ENCODE measurements at regions not wholly inside any gene's neighbourhood (a gene's known extent, or its start where the extent isn't known, plus 50 kb on each side); places are given as distances from the start of the nearest gene placed in this dataset.
"Not testable (repeated sequence)": the region's sequence is repeated elsewhere in the genome, so short reads cannot be mapped to it uniquely, and the experiment has no call there.

DNA sequence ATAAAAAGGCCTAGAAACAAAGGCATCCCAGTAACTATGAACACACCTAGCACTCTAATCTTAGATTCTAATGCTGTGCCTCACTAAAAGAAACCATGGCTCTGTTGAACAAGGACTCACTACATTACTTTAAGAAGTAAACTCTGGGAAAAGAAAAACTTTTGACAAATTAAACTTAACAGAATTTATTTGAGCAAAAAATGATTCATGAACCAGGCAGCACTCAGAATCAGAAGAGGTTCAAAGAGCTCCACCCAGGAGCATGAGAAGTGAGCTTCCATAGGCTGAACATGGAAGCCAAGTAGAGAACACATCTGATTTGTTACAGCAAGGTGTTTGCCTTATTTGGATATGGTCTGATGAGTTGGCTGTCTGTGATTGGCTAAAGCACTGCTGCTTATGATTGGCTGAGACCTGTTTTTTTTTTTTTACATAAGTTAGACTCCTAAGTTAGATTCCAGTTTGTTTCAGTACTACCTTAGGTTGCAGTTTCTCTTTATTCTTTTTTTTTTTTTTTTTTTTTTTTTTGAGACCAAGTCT is 343.6 kb upstream of the SASH1 start:
- DNase-seq, result no peak

DNA sequence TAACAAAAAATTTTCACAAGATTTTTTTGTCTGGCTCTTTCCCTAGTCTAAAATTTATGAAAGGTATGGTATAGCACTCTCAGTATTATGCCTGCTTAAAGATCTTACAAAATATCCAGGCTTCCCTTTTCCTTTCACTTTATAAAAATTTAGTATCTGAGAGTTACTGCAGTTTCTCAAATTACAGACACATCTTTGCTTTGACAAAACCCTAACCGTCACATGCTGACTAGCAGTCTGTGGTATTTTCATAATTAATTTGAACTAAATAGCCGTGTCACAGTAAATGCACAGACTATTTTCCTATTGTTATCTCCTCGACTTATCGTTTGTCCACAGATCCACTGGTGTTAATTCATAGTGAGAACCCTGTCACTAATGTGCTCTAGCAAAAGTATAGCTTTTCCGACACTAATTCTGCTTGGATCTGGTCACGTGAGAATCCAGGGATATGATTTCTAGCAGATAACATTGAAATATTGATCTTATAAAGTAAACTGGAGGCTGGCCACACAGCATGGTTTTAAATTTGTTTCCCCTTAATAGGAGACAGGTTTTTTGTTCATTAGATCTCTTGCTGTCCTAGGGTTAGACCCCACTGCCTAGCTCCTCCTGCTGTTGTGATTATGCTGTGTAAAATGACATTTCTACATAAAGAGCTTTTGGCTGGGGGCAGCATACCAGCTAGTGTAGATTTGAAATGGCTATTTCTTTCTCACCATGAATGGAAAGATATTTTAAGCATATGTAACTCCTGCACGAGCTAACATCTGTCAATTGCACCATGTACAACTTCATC is 340.6 kb upstream of the SASH1 start:
- DNase-seq, result no peak

DNA sequence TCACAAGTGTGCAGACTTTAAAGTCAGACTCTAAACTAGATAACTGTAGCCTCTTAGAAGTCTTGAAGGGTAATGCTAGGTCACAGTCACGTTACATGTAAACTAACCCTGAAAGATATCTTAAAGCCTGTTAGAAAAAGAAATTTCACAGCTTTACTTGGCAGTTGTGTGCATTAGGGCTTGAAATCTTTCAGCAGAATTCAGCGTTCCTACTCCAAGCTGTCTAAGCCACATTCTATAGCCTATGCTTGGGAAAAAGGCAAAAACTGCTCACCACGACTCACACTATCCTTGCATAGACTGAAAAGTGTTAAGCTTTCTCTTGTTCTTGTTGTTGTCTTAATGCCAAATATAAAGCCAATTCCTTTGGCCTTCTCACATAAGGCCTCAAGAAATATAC is 338.0 kb upstream of the SASH1 start:
- DNase-seq, result no peak

DNA sequence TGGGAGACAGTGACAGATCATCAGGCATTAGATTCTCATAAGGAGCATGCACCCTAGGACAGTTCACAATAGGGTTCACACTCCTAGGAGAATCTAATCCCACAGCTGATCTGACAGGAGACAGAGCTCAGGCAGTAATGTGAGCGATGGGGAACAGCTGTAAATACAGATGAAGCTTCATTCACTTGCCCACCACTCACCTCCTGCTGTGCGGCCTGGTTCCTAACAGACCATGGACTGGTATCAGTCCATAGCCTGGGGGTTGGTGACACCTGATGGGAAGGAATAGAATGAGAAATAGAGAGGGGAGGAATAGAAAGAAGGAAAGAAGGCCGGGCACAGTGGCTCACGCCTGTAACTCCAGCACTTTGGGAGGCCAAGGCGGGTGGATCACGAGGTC is 336.8 kb upstream of the SASH1 start:
- no peak for DNase-seq

DNA sequence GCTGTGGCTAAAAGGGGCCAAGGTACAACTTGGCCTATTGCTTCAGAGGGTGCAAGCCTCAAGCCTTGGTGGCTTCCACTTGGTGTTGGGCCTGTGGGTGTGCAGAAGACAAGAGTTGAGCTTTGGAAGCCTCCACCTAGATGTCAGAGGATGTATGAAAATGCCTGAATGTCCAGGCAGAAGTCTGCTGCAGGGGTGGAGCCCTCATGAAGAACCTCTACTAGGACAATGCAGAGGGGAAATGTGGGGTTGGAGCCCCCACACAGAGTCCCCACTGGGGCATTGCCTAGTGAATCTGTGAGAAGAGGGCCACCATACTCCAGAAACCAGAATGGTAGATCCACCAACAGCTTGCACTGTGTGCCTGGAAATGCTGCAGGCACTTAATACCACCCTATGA is 332.1 kb upstream of the SASH1 start:
- not testable (repeated sequence) for DNase-seq

DNA sequence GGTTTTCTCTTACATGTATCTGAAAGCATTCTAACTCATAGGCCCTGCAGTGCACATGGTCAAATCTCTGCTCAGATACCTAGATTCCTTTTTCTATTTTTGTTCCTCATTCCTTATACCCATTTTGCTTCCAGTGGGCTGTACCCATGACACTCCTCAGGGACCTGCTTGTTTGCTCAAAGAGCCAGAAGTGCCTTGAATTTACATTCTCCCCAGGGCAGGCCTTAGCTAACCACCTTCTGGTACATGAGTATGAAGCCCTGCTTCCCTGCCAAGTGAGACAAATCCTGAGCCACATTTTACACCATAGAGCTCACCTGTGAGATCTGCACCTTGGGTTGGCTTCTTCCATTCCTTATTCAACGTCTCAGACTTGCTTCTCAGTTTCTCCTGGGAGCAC is 326.6 kb upstream of the SASH1 start:
- no peak for DNase-seq

DNA sequence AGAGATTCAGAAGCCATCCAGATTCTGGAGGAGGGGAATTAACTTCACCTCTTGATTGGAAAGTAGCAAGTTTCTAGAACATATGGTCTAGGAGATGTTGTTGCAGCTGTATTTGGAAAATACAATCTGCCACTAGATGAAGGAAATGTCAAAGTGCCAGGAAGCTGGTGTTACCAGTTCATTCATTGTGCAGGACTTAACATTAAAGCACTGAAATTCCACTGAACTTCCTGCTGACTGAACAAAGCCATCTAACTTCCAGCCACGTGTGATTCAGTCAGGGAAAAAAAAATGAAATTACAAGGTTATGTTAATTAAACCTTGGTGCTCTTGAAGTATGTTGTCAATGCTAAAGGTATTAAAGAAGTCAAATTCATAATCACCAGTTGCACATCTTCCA is 321.5 kb upstream of the SASH1 start:
- no peak for DNase-seq

DNA sequence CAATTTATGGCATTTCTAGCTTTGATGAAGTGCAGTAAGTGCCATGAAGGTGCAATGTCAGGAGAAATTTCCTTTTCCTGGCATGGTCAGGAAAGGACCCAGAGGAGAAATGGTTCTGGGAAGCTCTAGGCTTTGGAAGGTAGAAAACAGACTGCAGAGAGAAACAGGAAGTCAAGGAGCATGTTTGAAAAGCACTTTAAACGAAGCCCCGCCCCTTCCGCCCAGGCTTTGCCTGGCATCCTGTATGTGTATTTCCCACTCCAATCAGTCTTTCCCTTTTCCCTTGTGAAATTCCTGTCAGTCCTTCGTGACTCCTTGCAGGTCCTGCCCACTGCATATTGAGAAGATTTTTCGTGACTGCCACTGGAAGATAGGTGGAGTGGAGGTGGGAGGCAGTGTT is 320.9 kb upstream of the SASH1 start:
- DNase-seq, result no peak

DNA sequence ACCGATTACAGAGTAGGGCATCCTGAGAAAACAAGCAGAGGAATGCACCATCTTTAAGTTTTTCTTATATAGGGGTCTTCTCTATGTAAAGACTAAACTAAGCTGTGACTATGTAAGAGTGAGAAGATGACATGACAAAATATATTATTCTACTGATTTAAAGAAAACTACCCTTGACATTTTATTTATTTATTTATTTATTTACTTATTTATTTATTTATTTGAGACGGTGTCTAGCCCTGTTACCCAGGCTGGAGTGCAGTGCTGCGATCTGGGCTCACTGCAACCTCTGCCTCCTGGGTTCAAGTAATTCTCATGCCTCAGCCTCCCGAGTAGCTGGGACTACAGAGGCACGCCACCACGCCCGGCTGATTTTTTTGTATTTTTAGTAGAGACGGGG is 320.4 kb upstream of the SASH1 start:
- not testable (repeated sequence) for DNase-seq

DNA sequence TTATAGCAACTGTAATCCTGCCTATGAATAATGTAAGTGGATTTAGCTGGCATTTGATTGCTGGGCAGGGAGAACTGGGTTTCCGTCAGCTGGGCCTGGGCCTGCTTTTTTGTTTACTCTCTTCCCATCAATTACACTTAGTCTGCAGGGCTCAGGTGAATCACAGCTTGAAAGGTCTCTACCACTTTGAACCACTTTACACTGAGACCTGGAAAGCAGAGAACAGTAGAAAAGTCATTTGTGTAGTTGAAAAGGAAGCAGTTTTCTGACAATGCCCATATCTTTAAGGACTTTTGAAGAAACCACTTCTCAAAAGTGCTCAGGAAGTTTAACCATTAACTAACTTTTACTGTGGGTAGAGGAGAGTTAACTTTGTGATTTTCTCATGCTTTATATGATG is 315.4 kb upstream of the SASH1 start:
- DNase-seq, result peak; percentile 14

DNA sequence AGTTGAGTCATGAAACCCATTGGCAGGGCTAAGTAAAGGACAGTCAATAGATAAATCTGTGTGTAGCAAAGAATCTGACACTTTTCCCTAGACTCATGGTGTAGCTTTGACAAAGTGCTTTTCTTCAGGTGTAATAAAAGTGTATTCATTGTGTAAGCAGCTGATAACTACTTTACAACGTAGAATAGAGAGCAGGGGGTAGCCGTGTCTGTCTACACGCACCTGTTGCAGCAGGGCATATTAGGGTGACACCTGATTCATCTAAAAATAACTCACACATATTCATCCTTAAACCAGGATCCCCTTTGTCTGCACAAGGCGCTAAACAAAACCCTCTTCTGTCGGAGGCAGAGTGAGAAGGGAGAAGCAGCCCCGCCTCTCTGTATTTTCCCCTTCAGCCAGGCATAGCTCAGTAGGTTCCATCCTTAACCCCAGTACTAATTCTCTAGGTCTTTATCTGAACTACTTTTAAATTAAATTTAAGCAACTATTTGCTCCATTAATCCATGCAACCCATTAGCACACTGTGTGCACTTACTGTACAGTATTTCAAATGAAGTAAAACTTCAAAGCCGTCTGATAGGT is 306.7 kb upstream of the SASH1 start:
- no peak for DNase-seq

DNA sequence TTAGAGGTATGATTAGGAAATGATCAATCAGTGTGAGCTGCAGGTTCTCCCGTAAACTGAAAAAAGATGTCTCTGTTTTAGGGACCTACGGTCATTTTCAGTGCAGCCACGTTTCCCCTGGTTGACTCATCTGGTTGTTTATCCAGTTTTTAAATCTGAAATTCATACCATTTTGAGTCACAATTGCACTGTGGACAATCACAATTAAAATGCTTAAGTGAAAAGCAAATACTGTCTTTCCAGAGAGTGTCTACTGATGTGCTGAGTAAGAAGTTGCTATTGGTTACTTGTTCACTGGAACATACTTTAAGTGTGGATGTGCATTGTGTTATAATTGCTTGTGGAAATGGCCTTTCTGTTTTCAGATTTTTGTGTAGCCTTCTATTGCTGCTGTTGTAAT is 305.1 kb upstream of the SASH1 start:
- DNase-seq, result no peak

DNA sequence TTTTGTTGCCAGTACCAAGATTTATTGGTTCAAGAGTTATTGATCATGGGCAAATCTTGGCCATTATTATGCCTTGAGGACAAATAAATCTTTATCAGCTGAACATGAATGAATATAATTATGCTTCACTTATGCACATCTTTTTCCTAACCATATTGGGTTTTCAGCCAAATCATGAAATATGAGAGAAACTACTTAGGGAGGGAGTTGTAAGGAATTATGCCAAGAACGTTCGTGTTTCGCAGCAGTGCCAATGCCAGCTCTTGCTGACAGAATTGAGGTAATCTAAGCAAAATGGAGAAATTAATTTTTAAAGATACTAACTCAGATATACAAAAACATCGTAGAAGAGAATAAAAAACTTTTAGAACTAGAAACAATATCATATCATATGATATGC is 301.1 kb upstream of the SASH1 start:
- no peak for DNase-seq

DNA sequence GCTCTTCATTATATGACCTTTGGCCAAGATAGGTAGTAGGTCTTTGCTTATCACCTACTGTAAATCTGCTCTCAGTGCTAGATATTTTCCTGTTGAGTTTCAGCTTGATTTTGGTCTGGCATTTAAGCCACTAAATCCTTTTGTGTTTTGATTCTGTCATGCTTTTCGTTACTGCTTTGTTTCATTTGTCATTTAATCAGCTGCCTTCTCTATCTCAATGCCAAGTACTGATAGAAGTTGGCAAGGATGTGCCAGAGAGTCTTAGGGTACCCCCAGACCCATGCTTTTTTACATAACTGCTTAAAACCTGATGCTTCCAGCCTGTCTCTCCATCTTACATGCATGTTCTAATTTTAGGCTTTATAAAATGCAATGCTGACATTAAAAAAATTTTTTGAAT is 300.1 kb upstream of the SASH1 start:
- DNase-seq, result no peak

DNA sequence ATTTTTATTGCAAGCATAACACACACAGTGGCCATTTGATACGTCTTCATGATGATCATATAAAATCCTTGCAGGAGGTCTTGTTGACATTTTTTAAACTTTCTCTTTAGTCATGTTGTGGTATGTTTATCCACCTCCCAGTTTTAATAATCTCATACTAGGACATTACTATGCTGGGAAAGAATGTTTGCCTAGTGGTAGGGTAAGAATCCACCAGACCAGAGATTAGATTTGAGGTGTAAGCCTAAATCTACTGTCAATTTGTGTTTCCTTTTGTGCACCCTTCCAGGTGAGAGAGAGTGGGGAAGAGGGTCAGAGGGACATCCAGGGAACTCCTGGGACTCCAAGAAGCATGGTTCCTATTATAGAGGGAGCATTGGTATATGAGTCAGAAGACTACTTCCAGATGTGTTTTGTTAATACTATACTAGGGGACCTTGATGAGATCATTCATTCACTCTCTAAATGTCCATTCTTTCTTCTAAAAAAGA is 298.3 kb upstream of the SASH1 start:
- no peak for DNase-seq

DNA sequence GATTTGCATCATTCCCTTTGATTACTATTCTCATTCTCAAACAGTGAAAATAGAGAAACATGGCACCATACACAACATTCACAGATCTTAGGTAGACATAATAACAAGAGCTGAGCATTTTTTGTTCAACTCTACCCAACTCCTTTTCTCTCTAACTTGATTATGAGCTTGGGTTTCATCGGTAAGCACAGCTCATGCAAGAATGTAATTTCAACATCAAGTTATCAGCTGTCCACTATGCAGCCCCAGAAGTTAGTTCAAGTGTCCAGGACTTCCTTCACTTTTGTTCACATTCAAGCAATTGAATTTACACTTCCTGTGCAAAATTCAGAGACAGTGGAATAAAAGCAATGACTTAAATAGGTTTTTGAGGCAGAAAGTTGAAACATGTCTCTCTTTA is 297.7 kb upstream of the SASH1 start:
- DNase-seq, result no peak

DNA sequence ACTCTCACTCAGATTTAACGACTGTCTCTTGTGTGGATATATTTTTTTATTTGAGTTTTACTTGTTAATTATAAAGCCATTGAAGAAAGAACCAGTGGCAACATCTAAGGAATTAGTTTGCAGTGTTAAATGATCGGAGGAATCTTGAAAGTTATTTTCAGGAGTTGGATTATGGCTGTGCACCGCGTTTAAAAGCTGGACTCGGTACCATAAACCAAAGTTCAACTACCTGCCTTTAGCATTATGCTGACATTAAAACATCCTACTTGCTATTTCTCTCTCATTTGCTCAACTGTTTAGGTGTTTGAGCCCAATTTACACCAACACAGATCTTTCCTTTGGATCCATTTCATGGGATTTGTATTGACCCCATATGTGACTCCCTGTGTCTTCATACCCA is 289.4 kb upstream of the SASH1 start:
- DNase-seq, result no peak

DNA sequence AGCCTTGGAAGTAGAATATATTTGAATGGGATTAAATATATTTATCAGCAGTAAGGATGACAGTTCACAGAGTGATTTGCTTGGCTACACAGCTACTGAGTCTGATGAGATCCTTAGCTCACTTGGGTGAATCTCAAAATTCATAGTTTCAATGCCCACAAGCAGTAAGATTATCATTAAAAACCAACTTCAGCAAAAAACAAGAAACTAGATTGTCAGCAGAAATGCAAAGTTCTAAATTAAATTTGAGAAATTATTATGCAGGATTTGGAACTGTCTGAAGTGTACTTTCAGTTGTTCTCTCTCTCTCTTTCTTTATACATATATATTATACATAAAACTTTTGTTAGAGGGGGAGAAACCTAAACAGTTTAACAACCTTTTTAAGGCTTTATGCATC is 288.8 kb upstream of the SASH1 start:
- DNase-seq, result no peak

DNA sequence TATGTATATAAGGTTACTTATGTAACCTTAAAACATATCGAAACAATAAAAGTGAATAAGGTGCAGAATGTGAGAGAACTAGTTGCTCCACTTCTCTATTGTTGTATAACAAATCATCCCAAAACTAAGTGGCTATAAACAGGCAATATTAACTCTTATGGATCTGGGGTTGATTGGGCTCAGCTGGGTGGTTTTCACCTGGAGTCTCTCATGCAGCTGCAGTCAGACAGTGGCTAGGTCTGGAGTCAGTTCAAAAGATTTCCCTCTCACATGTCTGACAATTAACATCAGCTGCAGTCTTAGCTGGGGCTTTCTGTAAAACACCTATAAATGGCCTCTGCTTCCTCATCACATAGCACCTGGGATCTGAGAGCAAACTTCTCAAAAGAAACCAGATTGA is 288.4 kb upstream of the SASH1 start:
- no peak for DNase-seq

DNA sequence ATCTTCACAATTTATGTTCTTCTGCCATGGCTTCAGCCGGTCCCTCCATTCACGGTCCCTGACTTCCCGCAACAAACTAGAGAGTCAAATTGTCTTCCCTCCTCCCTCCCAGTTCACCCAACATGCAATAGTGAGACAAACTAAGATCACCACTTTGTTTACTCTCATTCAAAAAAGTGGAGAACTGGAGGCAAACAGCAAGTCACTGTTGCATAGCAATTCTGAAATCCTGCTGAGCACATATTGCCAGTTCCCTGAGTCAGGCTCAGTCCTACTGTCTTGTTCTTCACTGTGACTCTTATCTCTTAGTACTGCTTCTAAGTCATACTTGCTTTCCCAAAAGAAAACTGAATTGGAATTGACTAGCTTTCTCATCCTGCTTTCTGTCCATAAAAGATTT is 287.2 kb upstream of the SASH1 start:
- DNase-seq, result no peak

DNA sequence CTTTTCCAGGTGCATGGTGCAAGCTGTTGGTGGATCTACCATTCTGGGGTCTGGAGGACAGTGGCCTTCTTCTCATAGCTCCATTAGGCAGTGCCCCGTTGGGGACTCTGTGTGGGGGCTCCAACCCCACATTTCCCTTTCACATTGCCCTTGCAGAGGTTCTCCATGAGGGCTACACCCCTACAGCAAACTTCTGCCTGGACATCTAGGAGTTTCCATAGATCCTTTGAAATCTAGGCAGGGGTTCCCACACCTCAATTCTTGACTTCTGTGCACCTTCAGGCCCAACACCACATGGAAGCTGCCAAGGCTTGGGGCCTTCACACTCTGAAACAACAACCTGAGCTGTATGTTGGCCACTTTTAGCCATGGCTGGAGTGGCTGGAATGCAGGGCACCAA is 282.8 kb upstream of the SASH1 start:
- DNase-seq, result no peak

DNA sequence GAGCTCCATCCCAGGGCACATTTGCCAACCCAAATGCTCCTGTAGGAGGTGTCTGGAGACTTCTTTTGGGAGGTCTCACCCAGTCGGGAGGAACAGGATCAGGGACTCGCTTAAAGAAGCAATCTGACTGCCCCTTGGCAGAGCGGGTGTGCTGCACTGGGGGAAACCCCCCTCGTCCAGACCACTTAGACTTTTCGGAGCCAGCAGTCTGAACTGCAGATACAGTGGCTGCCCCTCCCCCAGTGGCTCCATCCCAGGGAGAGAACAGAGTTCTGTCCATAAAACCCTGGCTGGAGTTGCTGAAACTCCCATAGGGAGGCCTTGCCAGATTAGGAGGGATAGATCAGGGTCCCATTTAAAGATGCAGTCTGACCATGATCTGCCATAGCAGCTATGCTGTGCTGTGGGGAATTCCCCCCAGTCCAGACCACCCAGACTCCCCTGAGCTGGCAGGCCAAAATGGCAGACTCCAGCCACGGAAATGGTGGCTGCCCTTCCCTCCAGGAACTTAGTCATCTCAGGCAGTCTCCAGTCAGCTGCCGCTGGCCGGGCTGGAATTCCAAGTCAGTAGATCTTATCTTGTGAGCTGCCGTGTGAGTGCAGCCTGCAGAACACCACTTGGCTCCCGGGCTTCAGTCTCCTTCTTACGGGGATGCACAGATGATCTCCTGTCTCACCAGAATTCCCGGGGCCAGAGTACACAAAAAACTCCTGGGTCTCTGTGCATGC is 278.1 kb upstream of the SASH1 start:
- no peak for DNase-seq

DNA sequence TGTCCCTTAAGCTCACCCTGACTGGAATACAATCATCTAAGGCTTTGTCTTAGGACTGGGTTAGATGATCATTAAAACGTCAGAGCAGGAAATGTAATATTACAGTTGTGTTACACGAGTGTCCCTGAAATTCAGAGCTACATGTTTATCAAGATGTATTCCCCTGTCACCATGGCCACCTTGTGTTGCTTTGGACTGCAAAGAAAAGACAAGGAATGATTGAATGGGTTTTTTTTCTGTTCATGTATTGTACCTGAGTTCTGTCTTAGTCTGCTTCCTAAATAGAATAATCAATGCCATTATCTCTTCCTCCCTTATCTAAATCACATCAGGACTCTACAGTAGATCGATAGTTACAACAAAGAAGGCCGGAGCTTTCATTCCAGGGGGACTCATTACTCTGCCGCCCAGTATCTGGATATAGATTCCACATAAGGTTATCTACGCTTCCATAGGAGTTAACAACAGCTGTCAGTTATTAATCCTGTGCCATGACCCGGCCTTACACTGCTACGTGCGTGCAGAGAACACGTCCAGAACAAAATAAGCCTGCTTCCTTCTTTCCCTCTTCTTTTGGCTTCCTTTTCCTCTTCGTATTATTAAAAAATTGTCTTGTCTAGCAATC is 274.1 kb upstream of the SASH1 start:
- DNase-seq, result no peak

All from NCI-H2081 treated with DMSO at 0.1 percent for 48 hours (cell line).